KMS-11 (cell line): ENCODE measurements at regions not wholly inside any gene's neighbourhood (a gene's known extent, or its start where the extent isn't known, plus 50 kb on each side); places are given as distances from the start of the nearest gene placed in this dataset.

Source experiments
- H2AFZ ChIP-seq: fragments of 200-600 bp; sonication (generic); 2 replicates; pipeline ENCODE4 v1.6.1; 2016; ENCODE audit warnings: antibody characterized with exemption, mixed run types, low read depth
- H3K27ac ChIP-seq: fragments of 200-600 bp; sonication (generic); 2 replicates; pipeline ENCODE4 v1.6.1; 2016; ENCODE audit warnings: mild to moderate bottlenecking, mixed run types
- H3K27me3 ChIP-seq: fragments of 200-600 bp; sonication (generic); 2 replicates; pipeline ENCODE4 v1.6.1; 2017; ENCODE audit warnings: mild to moderate bottlenecking, low read depth, mixed run types, moderate library complexity; ENCODE audit not compliant: insufficient read depth
- H3K36me3 ChIP-seq: fragments of 200-600 bp; sonication (generic); 2 replicates; pipeline ENCODE4 v1.6.1; 2017; ENCODE audit warnings: mild to moderate bottlenecking, mixed run types; ENCODE audit not compliant: insufficient read depth
- H3K4me1 ChIP-seq: fragments of 200-600 bp; sonication (generic); 2 replicates; pipeline ENCODE4 v1.6.1; 2016; ENCODE audit warnings: mild to moderate bottlenecking, low read depth, mixed run types; ENCODE audit not compliant: poor library complexity, severe bottlenecking
- H3K4me2 ChIP-seq: fragments of 200-600 bp; sonication (generic); 2 replicates; pipeline ENCODE4 v1.7.0; 2016; ENCODE audit warnings: mild to moderate bottlenecking, mixed run types
- H3K4me3 ChIP-seq: fragments of 200-600 bp; sonication (generic); IDR thresholded peaks from 2 replicates; pipeline ENCODE4 v1.6.1; 2017; ENCODE audit warnings: low read depth, low read length, mixed read lengths; ENCODE audit not compliant: insufficient read depth
- H3K79me2 ChIP-seq: fragments of 200-600 bp; sonication (generic); 2 replicates; pipeline ENCODE4 v1.6.1; 2016; ENCODE audit warnings: low read depth, mixed run types; ENCODE audit not compliant: insufficient read depth
- H3K9ac ChIP-seq: fragments of 200-600 bp; sonication (generic); 2 replicates; pipeline ENCODE4 v1.6.1; 2016; ENCODE audit warnings: mild to moderate bottlenecking, mixed run types
- H4K20me1 ChIP-seq: fragments of 200-600 bp; sonication (generic); 2 replicates; pipeline ENCODE4 v1.6.1; 2016; ENCODE audit warnings: mild to moderate bottlenecking, mixed run types; ENCODE audit not compliant: insufficient read depth
- CTCF ChIP-seq: fragments of 200-600 bp; sonication (generic); conservative IDR thresholded peaks from 2 replicates; pipeline ENCODE4 v1.6.1; 2017; ENCODE audit warnings: low read depth, mild to moderate bottlenecking, antibody characterized with exemption, low read length, moderate library complexity, mixed read lengths

- Histone ChIP-seq H3K27me3 (no peaks in the 10 kb centered on the region), H3K36me3 (no peaks in the 10 kb centered on the region; the same call in 1 of the 2 replicates), H3K4me2 (no peak overlapping the region), H3K27ac (no peak overlapping the region), H3K4me1 (no peaks in the 10 kb centered on the region), H3K79me2 (no peaks in the 10 kb centered on the region), H4K20me1 (no peaks in the 10 kb centered on the region), H2AFZ (no peak overlapping the region), H3K9ac (no peak overlapping the region), H3K4me3 (no peak overlapping the region)
- no peak for TF ChIP-seq CTCF
Measured at GRCh38 chr18:27585602-27586173, 400.6 kb upstream of the CHST9 start.

- Histone ChIP-seq H4K20me1 (no peaks in the 10 kb centered on the region), H3K36me3 (no peaks in the 10 kb centered on the region; the same call in 1 of the 2 replicates), H3K27ac (no peak overlapping the region), H2AFZ (no peak overlapping the region), H3K4me3 (no peak overlapping the region), H3K79me2 (no peaks in the 10 kb centered on the region), H3K27me3 (no peaks in the 10 kb centered on the region), H3K9ac (no peak overlapping the region), H3K4me2 (no peak overlapping the region), H3K4me1 (no peaks in the 10 kb centered on the region)
- no peak for TF ChIP-seq CTCF
Measured at GRCh38 chr18:27583466-27583865, 398.4 kb upstream of the CHST9 start.

GRCh38 chr18:27582760-27583412, 397.8 kb upstream of the CHST9 start:
- no peak overlapping the region for H2AFZ ChIP-seq
- no peaks in the 10 kb centered on the region for H3K27me3 ChIP-seq
- no peaks in the 10 kb centered on the region for H4K20me1 ChIP-seq
- no peaks in the 10 kb centered on the region for H3K4me1 ChIP-seq
- no peak overlapping the region for H3K4me2 ChIP-seq
- H3K9ac ChIP-seq: no peak overlapping the region
- H3K79me2 ChIP-seq: no peaks in the 10 kb centered on the region
- H3K36me3 ChIP-seq: no peaks in the 10 kb centered on the region; the same call in 1 of the 2 replicates
- no peak overlapping the region for H3K27ac ChIP-seq
- no peak for TF ChIP-seq CTCF
- H3K4me3 ChIP-seq: no peak overlapping the region

GRCh38 chr18:27581296-27581904, 396.3 kb upstream of the CHST9 start:
- TF ChIP-seq CTCF: no peak
- no peak overlapping the region for H3K27ac ChIP-seq

More at GRCh38 chr18:27581296-27581904, 396.3 kb upstream of the CHST9 start:
- H3K36me3 ChIP-seq: no peaks in the 10 kb centered on the region
- no peak overlapping the region for H3K9ac ChIP-seq
- no peaks in the 10 kb centered on the region for H3K4me1 ChIP-seq
- H3K4me3 ChIP-seq: no peak overlapping the region
- H3K4me2 ChIP-seq: no peak overlapping the region
- no peaks in the 10 kb centered on the region for H4K20me1 ChIP-seq
- no peaks in the 10 kb centered on the region for H3K27me3 ChIP-seq
- H3K79me2 ChIP-seq: no peaks in the 10 kb centered on the region
- H2AFZ ChIP-seq: no peak overlapping the region
